HepG2 (cell line): ENCODE measurements at regions not wholly inside any gene's neighbourhood (a gene's known extent, or its start where the extent isn't known, plus 50 kb on each side); places are given as distances from the start of the nearest gene placed in this dataset.

ENCODE experiments used
- BRCA1 ChIP-seq: sonication (generic); formaldehyde crosslinking; IDR thresholded peaks from 2 replicates; pipeline ENCODE4 v1.4.0; 2020; ENCODE audit warnings: missing genetic modification reagents
- CCDC6 ChIP-seq: sonication (generic); formaldehyde crosslinking; IDR thresholded peaks from 2 replicates; pipeline ENCODE4 v1.8.1; 2022; ENCODE audit warnings: mild to moderate bottlenecking, missing genetic modification reagents, moderate library complexity
- EHMT2 ChIP-seq: fragments of 200-600 bp; sonication (generic); IDR thresholded peaks from 2 replicates; pipeline ENCODE4 v1.7.0; 2017; ENCODE audit warnings: antibody characterized with exemption, low read depth, low read length, borderline replicate concordance
- GATA4 ChIP-seq: sonication (generic); IDR thresholded peaks from 2 replicates; pipeline ENCODE4 v1.6.1; 2016; ENCODE audit warnings: antibody characterized with exemption, low read depth, borderline replicate concordance
- GPN1 ChIP-seq: sonication (generic); formaldehyde crosslinking; IDR thresholded peaks from 2 replicates; pipeline ENCODE4 v1.5.1; 2020; ENCODE audit warnings: missing genetic modification reagents, borderline replicate concordance
- ISX ChIP-seq: sonication (generic); formaldehyde crosslinking; conservative IDR thresholded peaks from 2 replicates; pipeline ENCODE4 v1.5.0; 2020; ENCODE audit warnings: missing genetic modification reagents
- JUN ChIP-seq: sonication (generic); formaldehyde crosslinking; IDR thresholded peaks from 2 replicates; pipeline ENCODE4 v1.4.0; 2020; ENCODE audit warnings: mild to moderate bottlenecking, missing genetic modification reagents
- MAFK ChIP-seq, 2 experiments: IDR thresholded peaks in 1 of 2; conservative IDR thresholded peaks in 1 of 2; 2 replicates each; pipeline ENCODE4 v1.6.1; 2011; ENCODE audit warnings: improper control_type of control experiment in 2 of 2, low read length in 2 of 2
- MIER3 ChIP-seq: IDR thresholded peaks from 2 replicates; pipeline ENCODE4 v1.6.1; 2016; ENCODE audit warnings: missing compliant biosample characterization, borderline replicate concordance
- NPAS2 ChIP-seq: sonication (generic); formaldehyde crosslinking; IDR thresholded peaks from 2 replicates; pipeline ENCODE4 v1.8.0; 2022; ENCODE audit warnings: mild to moderate bottlenecking, missing genetic modification reagents, borderline replicate concordance
- POLR2G ChIP-seq: fragments of 200-400 bp; formaldehyde crosslinking; IDR thresholded peaks from 2 replicates; pipeline ENCODE4 v1.6.1; 2018; ENCODE audit warnings: mild to moderate bottlenecking, low read depth, low read length, moderate library complexity
- RAD51 ChIP-seq: fragments of 450-650 bp; IDR thresholded peaks from 2 replicates; pipeline ENCODE4 v1.6.1; 2016; ENCODE audit warnings: borderline replicate concordance
- SAP130 ChIP-seq: IDR thresholded peaks from 2 replicates; pipeline ENCODE4 v1.6.1; 2016; ENCODE audit warnings: low read depth
- SIX4 ChIP-seq: sonication (generic); formaldehyde crosslinking; IDR thresholded peaks from 2 replicates; pipeline ENCODE4 v1.4.0; 2020; ENCODE audit warnings: missing genetic modification reagents
- SMAD3 ChIP-seq: sonication (generic); formaldehyde crosslinking; IDR thresholded peaks from 2 replicates; pipeline ENCODE4 v1.4.0; 2020; ENCODE audit warnings: missing genetic modification reagents
- SP5 ChIP-seq: IDR thresholded peaks from 2 replicates; pipeline ENCODE4 v1.6.1; 2016; ENCODE audit warnings: low read depth, borderline replicate concordance
- ZFAT ChIP-seq: sonication (generic); formaldehyde crosslinking; conservative IDR thresholded peaks from 2 replicates; pipeline ENCODE4 v1.8.1; 2023; ENCODE audit warnings: missing genetic modification reagents, inconsistent platforms
- ZMYM2 ChIP-seq: sonication (generic); formaldehyde crosslinking; IDR thresholded peaks from 2 replicates; pipeline ENCODE4 v1.8.0; 2022; ENCODE audit warnings: mild to moderate bottlenecking, missing genetic modification reagents
- ZNF430 ChIP-seq: sonication (generic); formaldehyde crosslinking; IDR thresholded peaks from 2 replicates; pipeline ENCODE4 v1.9.0; 2021; ENCODE audit warnings: mild to moderate bottlenecking, missing genetic modification reagents
- TF ChIP-seq, protein P1 (sequence below): sonication (generic); formaldehyde crosslinking; conservative IDR thresholded peaks from 2 replicates; pipeline ENCODE4 v1.4.0; 2020; ENCODE audit warnings: missing genetic modification reagents
- TF ChIP-seq, protein P2 (sequence below): sonication (generic); formaldehyde crosslinking; conservative IDR thresholded peaks from 2 replicates; pipeline ENCODE4 v1.8.0; 2022; ENCODE audit warnings: low read depth, missing genetic modification reagents
- TF ChIP-seq, protein P3 (sequence below): sonication (generic); formaldehyde crosslinking; IDR thresholded peaks from 2 replicates; pipeline ENCODE4 v1.4.0; 2020; ENCODE audit warnings: low read depth, mild to moderate bottlenecking, missing genetic modification reagents
- TF ChIP-seq, protein P4 (sequence below): sonication (generic); formaldehyde crosslinking; IDR thresholded peaks from 2 replicates; pipeline ENCODE4 v1.8.1; 2023; ENCODE audit warnings: missing genetic modification reagents, inconsistent platforms, borderline replicate concordance
- TF ChIP-seq, protein P5 (sequence below): sonication (generic); formaldehyde crosslinking; IDR thresholded peaks from 2 replicates; pipeline ENCODE4 v1.4.0; 2020; ENCODE audit warnings: missing genetic modification reagents, borderline replicate concordance

DNA sequence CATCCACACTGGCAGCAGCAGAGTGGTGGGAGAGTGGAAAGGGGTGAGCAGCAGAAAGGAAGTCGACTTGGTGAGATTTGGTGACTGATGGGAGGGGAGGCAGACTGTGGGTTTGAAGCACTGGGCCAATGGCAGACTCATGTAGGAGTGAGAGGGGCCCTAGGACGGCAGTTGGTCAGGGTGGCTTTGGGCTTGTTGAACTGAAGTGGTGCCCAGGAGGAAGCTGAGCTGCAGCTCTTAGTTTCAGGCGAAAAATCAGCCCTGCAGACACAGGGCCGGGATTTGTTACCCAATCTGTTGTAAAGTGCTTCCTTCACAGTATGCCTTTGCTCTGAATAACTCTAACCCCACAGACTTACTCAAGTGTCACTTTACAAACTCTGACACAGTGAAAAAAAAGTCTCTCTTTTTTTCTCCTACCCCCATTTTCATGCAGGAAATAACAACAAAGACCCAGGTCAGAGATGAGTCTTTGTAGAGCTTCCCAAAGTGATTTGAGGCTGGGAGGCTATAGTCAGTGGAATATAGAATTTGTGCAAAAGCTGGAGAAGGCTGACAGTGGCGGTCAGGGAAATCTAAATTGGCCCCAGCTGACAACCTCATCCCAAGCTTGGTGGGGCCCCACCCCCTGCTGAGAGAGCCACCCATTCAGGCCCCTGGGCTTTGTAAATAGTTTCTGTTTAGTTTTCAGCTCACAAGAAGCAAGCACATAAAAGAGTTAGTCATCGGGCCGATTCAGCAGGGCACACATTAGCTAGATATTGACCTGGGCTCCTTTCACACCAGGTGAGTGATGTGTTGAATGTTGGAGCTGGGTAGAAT lies 226.9 kb downstream of the VAPA start (continued):
- TF ChIP-seq, protein P1, sequence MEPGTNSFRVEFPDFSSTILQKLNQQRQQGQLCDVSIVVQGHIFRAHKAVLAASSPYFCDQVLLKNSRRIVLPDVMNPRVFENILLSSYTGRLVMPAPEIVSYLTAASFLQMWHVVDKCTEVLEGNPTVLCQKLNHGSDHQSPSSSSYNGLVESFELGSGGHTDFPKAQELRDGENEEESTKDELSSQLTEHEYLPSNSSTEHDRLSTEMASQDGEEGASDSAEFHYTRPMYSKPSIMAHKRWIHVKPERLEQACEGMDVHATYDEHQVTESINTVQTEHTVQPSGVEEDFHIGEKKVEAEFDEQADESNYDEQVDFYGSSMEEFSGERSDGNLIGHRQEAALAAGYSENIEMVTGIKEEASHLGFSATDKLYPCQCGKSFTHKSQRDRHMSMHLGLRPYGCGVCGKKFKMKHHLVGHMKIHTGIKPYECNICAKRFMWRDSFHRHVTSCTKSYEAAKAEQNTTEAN = no peak
- TF ChIP-seq SAP130 (CRISPR knock-in tag) (peak; percentile 53), SP5 (peak; percentile 45; the same call in 1 of the 2 replicates), EHMT2 (no peak), BRCA1 (CRISPR knock-in tag) (no peak), GPN1 (no peak), GATA4 (no peak), MAFK (conservative IDR thresholded peaks at IDR 0.05 in 1 of 2, IDR thresholded peaks at IDR 0.05 in 1 of 2; ENCODE audit: low read length in 2 of 2) (no peak), ZFAT (CRISPR knock-in tag) (no peak), ZMYM2 (CRISPR knock-in tag) (no peak), RAD51 (no peak), ISX (no peak), CCDC6 (CRISPR knock-in tag) (no peak), JUN (CRISPR knock-in tag) (no peak), POLR2G (no peak), ZNF430 (CRISPR knock-in tag) (no peak), MIER3 (CRISPR knock-in tag) (0 out of 2 replicates have a peak, but pooled peaks have one; percentile 49), NPAS2 (no peak), SIX4 (CRISPR knock-in tag) (no peak), SMAD3 (CRISPR knock-in tag) (no peak)
- TF ChIP-seq, protein P2, sequence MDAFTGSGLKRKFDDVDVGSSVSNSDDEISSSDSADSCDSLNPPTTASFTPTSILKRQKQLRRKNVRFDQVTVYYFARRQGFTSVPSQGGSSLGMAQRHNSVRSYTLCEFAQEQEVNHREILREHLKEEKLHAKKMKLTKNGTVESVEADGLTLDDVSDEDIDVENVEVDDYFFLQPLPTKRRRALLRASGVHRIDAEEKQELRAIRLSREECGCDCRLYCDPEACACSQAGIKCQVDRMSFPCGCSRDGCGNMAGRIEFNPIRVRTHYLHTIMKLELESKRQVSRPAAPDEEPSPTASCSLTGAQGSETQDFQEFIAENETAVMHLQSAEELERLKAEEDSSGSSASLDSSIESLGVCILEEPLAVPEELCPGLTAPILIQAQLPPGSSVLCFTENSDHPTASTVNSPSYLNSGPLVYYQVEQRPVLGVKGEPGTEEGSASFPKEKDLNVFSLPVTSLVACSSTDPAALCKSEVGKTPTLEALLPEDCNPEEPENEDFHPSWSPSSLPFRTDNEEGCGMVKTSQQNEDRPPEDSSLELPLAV (CRISPR knock-in tag) = no peak
- TF ChIP-seq, protein P3, sequence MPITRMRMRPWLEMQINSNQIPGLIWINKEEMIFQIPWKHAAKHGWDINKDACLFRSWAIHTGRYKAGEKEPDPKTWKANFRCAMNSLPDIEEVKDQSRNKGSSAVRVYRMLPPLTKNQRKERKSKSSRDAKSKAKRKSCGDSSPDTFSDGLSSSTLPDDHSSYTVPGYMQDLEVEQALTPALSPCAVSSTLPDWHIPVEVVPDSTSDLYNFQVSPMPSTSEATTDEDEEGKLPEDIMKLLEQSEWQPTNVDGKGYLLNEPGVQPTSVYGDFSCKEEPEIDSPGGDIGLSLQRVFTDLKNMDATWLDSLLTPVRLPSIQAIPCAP (CRISPR knock-in tag) = no peak
- TF ChIP-seq, protein P4, sequence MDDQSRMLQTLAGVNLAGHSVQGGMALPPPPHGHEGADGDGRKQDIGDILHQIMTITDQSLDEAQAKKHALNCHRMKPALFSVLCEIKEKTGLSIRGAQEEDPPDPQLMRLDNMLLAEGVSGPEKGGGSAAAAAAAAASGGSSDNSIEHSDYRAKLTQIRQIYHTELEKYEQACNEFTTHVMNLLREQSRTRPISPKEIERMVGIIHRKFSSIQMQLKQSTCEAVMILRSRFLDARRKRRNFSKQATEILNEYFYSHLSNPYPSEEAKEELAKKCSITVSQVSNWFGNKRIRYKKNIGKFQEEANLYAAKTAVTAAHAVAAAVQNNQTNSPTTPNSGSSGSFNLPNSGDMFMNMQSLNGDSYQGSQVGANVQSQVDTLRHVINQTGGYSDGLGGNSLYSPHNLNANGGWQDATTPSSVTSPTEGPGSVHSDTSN = no peak
- TF ChIP-seq, protein P5, sequence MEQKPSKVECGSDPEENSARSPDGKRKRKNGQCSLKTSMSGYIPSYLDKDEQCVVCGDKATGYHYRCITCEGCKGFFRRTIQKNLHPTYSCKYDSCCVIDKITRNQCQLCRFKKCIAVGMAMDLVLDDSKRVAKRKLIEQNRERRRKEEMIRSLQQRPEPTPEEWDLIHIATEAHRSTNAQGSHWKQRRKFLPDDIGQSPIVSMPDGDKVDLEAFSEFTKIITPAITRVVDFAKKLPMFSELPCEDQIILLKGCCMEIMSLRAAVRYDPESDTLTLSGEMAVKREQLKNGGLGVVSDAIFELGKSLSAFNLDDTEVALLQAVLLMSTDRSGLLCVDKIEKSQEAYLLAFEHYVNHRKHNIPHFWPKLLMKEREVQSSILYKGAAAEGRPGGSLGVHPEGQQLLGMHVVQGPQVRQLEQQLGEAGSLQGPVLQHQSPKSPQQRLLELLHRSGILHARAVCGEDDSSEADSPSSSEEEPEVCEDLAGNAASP (CRISPR knock-in tag) = no peak
